GM12874 (cell line): ENCODE measurements at regions not wholly inside any gene's neighbourhood (a gene's known extent, or its start where the extent isn't known, plus 50 kb on each side); places are given as distances from the start of the nearest gene placed in this dataset.

Experiments used
- CTCF ChIP-seq: IDR thresholded peaks from 2 replicates; pipeline ENCODE4 v1.5.1; 2011; ENCODE audit warnings: low read depth, mild to moderate bottlenecking, control low read depth, low read length, moderate library complexity; ENCODE audit not compliant: insufficient read depth

DNA sequence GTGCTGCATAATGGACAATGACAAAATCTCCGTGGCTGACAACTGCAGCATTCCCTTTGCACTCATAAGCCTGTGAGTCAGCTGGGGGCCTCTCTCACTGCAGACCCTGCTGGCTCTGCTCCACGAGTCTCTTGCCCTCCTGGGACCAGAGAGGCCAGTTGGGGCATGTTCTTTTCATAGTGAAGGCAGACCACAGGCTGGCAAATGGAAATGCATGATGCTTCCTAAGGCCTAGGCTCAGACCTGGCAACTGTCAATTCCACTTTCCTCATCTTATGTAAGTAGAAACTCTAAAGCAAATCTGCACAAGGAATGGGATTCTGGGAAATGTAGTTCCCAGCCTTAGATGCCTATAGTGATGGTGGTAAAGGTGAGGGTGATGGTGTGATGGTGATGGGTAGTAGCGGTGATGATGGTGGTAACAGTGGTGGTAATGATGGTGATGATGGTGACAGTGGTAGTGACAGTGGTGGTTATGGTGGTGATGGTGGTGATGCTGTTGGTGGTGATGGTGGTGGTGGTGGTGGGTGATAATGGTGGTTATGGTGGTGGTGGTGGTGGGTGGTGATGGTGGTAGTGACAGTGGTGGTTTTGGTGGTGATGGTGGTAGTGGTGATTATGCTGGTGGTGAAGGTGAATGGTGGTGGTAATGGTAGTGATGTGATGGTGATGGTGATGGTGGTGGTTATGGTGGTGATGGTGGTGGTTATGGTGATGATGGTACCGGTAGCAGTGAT, 185.8 kb upstream of the ARL4C start:
- no peak for TF ChIP-seq CTCF

DNA sequence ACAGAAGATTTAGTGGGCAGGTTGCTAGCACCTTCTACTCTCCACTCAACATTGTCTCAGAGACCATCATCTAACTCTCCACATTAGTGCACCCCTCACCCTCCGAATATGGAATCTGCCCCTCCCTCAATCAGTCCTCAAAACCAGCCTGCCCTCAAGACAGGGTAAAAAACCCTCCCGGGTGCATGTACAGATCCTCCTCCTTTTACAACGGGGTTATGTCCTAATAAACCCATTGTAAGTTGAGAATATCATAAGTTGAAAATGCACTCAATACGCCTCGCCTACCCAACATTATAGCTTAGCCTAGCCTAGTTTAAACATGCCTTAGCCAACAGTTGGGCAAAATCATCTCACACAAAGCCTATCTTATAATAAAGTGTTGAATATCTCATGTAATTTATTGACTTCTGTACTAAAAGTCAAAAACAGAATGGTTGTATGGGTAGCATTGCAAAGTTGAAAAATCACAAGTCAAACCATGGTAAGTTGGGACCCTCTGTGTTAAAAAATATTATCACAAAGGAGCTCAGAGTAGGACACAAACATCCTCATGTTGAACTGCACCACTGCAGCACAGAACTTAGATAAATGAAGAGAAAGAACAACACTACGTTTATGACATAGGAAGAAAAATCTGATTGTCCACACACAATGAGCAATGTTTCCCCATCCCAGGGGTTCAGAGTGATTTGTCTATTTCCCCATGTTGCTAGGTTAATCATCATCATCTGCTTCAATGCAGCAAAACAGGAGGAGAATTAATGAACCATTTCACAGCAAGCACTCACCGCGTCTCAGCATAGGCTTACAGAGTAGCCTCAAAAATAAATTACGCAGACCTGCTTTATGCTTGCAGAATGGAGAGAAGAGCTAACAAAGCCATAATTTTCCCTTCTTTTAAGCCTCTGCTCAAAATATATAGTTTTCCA, 184.1 kb upstream of the ARL4C start:
- no peak for TF ChIP-seq CTCF

- TF ChIP-seq CTCF, result no peak
These were observed 183.1 kb upstream of the ARL4C start for GRCh38 chr2:234679741-234680687.

DNA sequence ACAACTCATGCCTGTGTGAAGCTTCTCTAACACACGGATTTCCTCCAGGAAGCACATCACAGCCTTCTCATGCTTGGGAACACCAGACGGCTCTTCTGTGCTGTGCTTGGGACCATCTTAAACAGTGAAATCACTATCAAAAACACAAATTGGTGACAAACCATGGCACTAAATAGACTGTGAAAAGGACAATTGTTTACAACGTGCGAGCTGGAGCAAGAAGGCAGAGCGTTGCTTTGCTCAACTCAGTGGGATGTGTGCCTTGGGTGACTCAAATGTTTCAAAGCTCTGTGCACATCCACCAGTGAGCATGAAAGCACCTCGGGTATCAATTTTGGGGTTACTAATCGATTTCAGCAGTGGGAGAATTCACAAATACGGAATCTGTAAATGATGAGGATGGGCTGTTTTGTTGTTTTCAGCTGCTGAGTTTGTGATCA, 182.4 kb upstream of the ARL4C start:
- no peak for TF ChIP-seq CTCF

DNA sequence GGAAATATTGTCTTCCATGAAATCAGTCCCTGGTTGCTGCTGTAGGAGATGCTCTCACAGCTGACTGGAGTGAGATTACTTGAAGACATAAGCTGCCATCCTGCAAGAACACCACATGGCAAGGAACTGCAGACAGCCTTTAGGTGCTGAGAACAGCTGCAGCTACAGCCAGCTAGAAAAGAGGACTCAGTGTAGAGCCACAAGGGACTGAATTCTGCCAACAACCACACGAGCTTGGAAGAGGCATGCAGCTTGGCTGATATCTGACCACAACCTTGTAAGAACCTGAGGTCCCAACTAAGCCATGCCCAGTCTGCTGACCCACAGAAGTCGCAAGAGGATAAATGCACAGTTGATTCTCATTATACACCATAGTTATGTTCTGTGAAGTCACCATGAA, 181.8 kb upstream of the ARL4C start:
- no peak for TF ChIP-seq CTCF

DNA sequence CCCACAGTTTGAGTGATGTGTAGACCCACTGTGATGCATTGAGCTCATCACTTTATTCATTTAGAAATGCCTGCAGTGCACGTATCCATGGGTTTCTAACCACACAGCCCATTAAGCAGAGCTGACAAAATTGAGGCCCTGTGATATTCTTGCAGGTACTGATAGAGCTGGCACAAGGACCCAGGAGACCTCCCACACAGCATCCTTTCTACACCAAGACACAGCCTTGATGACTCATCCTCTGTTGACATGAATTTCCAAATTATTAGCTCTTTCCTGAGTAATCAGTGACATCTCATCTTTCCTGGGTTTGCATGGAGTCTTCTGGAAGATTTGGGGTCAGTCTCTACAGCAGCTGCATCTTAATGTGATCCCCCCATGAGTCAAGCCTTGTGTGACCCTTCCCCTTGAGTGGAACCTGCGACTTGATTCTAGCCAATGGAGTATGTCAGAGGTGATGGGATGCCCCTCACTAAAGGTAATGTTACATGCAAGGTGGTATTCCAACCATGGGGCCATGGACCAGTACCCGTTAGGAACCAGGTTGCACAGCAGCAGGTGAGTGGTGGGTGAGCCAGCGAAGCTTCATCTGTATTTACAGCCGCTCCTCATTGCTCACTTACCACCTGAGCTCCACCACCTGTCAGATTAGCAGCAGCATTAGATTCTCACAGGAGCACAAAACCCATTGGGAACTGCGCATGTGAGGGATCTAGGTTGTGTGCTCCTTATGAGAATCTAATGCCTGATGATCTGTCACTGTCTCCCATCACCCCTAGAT, 181.1 kb upstream of the ARL4C start:
- TF ChIP-seq CTCF, result no peak
